Caco-2 (cell line): ENCODE measurements at regions not wholly inside any gene's neighbourhood (a gene's known extent, or its start where the extent isn't known, plus 50 kb on each side); places are given as distances from the start of the nearest gene placed in this dataset.

ENCODE experiments used
- BruUV-seq: library from RNA; stranded (reverse); fragments of 400-500 nt; replicated peaks from 2 replicates; lab custom pipeline; 2021; lab: Mats Ljungman, UMichigan
- CTCF ChIA-PET: fragments of 300-600 bp; sonication (Branson Sonifier 250); formaldehyde crosslinking; loops from one replicate; lab custom pipeline; 2022; ENCODE audit warnings: antibody characterized with exemption; lab: Charles Lee
- POLR2A ChIA-PET: fragments of 300-600 bp; sonication (Branson Sonifier 250); formaldehyde crosslinking; loops from one replicate; lab custom pipeline; 2022; ENCODE audit warnings: antibody characterized with exemption; lab: Charles Lee
- DNase-seq, 2 experiments: peaks; one replicate each; pipeline versions ENCODE4 v3.0.0 to v3.0.0-alpha.2; 2020 to 2022
- H3K27me3 ChIP-seq: replicated peaks from 2 replicates; pipeline ENCODE4 v1.6.0; 2011; ENCODE audit warnings: low read length; ENCODE audit not compliant: control insufficient read depth, insufficient read depth
- H3K36me3 ChIP-seq: 2 replicates; pipeline ENCODE4 v1.5.1; 2011; ENCODE audit warnings: low read length; ENCODE audit not compliant: control insufficient read depth, insufficient read depth
- H3K4me1 ChIP-seq: fragments of 250-450 bp; sonication (Bioruptor Pico); 2 replicates; pipeline ENCODE4 v1.5.1; 2020; ENCODE audit warnings: mild to moderate bottlenecking
- H3K4me3 ChIP-seq: 2 replicates; pipeline ENCODE4 v1.5.1; 2011; ENCODE audit warnings: low read depth, mild to moderate bottlenecking, control low read depth, low read length
- H3K9me3 ChIP-seq: fragments of 250-450 bp; sonication (Bioruptor Pico); 2 replicates; pipeline ENCODE4 v1.5.1; 2020; ENCODE audit warnings: mild to moderate bottlenecking, moderate library complexity
- H3K27ac Mint-ChIP-seq: one replicate; pipeline ENCODE4 v1.8.0; 2022; ENCODE audit warnings: mixed read lengths; ENCODE audit not compliant: unreplicated experiment
- H3K27me3 Mint-ChIP-seq: one replicate; pipeline ENCODE4 v1.8.0; 2022; ENCODE audit warnings: mixed read lengths; ENCODE audit not compliant: insufficient read depth, unreplicated experiment
- H3K36me3 Mint-ChIP-seq: one replicate; pipeline ENCODE4 v1.8.0; 2022; ENCODE audit warnings: mild to moderate bottlenecking, mixed read lengths; ENCODE audit not compliant: insufficient read depth, unreplicated experiment
- H3K4me1 Mint-ChIP-seq: one replicate; pipeline ENCODE4 v1.8.0; 2022; ENCODE audit warnings: low read depth, mixed read lengths; ENCODE audit not compliant: unreplicated experiment
- H3K4me3 Mint-ChIP-seq: one replicate; pipeline ENCODE4 v1.8.0; 2022; ENCODE audit warnings: mild to moderate bottlenecking, moderate library complexity, mixed read lengths; ENCODE audit not compliant: unreplicated experiment
- H3K9me3 Mint-ChIP-seq: one replicate; pipeline ENCODE4 v1.8.0; 2022; ENCODE audit warnings: mixed read lengths; ENCODE audit not compliant: unreplicated experiment
- intact Hi-C: fragments of 100-400 bp; cut with micrococcal nuclease; formaldehyde crosslinking; loops from one replicate; pipeline ENCODE4 v1.10.0; 2022; ENCODE audit not compliant: unreplicated experiment
- TF ChIP-seq, protein P1 (sequence below), 2 experiments: fragments of 200-600 bp in 1 of 2; IDR thresholded peaks; 1 replicate in 1 of 2; 2 replicates in 1 of 2; pipeline versions ENCODE4 v1.5.1 to v1.8.0; 2011 to 2022; ENCODE audit warnings: antibody characterized with exemption in 1 of 2, control low read depth in 1 of 2, inconsistent platforms in 1 of 2, low read depth in 1 of 2, low read length in 1 of 2, mild to moderate bottlenecking in 1 of 2, moderate library complexity in 1 of 2; ENCODE audit not compliant: insufficient read depth in 1 of 2, severe bottlenecking in 1 of 2, unreplicated experiment in 1 of 2

DNA sequence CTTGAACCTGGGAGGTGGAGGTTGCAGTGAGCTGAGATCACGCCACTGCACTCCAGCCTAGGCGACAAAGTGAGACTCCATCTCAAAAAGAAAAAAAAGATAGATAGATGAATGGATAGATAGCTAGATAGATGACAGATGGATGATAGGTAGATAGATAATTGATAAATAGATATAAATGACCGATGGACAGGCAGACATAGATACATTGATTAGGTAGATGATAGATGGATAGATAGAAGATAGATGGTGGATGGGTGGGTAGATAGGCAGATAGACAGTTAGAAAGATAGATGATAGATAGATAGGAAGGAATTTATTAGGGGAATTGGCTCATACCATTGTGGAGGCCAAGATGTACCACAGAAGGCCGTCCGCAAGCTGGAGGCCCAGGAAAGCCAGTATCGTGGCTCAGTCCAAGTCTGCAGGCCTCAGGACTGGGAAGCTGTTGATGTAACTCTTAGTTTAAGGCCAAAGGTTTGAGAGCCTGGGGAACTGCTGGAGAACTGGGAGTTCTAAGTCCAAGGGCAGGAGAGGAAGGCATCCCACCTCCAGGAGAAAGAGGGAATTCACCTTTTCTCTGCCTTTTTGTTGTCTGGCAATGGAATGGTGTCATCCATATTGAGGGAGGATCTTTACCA, 156.1 kb downstream of the SEC14L1 start:
- Histone ChIP-seq H3K36me3 (peaks cover 2% of the 10 kb centered on the region; the same call in 1 of the 2 replicates), H3K4me1 (peaks cover 62% of the 10 kb centered on the region), H3K9me3 (no peaks in the 10 kb centered on the region), H3K4me3 (no peak overlapping the region), H3K27me3 (no peaks in the 10 kb centered on the region)
- H3K27me3 Mint-ChIP-seq: no peaks in the 10 kb centered on the region
- no peak overlapping the region for H3K27ac Mint-ChIP-seq
- CTCF ChIA-PET: no interaction called here
- intact Hi-C loops: no loop called here
- BruUV-seq: no TSS peak
- TF ChIP-seq, protein P1, sequence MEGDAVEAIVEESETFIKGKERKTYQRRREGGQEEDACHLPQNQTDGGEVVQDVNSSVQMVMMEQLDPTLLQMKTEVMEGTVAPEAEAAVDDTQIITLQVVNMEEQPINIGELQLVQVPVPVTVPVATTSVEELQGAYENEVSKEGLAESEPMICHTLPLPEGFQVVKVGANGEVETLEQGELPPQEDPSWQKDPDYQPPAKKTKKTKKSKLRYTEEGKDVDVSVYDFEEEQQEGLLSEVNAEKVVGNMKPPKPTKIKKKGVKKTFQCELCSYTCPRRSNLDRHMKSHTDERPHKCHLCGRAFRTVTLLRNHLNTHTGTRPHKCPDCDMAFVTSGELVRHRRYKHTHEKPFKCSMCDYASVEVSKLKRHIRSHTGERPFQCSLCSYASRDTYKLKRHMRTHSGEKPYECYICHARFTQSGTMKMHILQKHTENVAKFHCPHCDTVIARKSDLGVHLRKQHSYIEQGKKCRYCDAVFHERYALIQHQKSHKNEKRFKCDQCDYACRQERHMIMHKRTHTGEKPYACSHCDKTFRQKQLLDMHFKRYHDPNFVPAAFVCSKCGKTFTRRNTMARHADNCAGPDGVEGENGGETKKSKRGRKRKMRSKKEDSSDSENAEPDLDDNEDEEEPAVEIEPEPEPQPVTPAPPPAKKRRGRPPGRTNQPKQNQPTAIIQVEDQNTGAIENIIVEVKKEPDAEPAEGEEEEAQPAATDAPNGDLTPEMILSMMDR (IDR thresholded peaks at IDR 0.05; ENCODE audit: insufficient read depth in 1 of 2, low read depth in 1 of 2, low read length in 1 of 2, severe bottlenecking in 1 of 2, unreplicated experiment in 1 of 2): no peak
- H3K4me3 Mint-ChIP-seq: no peak overlapping the region
- H3K36me3 Mint-ChIP-seq: peaks cover 50% of the 10 kb centered on the region
- H3K4me1 Mint-ChIP-seq: peaks cover 35% of the 10 kb centered on the region
- POLR2A ChIA-PET: no interaction called here
- no peak for DNase-seq
- no peaks in the 10 kb centered on the region for H3K9me3 Mint-ChIP-seq

DNA sequence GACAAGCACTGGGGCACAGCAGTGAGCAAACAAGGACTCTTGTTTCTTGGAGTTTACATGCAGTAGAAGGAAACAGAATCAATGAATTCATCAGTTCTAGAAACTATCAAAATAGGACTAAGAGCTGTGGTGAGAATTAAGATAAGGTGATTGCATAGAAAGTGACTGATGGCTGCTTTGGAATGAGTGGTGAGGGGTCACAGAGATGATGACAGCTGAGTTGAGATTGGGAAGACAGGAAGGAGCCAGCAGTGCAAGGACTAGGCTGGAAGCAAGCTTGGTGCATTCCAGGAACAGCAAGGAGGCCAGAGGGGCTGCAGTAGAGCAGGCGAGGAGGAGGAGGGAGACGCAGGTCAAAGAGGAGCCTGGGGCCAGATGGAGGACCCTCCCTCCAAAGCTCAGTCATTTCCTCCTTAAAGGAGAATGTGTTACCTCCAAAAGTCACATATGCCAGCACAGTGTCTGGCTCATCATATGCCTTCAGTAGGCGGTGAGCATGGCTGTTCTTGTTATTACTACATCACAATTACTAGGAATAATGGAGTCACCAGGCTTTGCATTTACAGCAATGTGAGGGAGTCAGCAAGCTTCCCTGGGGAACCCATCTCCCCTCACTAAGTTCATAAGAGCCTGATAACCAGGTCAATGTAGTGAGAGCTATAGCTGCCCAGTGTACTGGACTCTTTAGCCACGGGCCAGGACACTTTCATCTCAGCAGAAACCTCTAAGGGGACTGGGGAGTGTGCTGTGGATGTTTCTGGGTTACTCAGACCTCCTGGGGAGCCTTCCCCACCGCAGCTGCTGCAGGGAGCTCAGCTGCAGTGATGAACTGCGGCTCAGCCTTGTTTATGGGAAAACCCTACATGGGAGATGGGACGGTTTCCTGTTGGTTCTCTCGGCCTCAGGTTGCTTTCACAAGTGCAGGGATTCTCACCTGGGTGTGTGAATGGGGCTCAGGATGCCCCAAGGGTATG, 157.2 kb downstream of the SEC14L1 start:
- CTCF ChIA-PET: interaction anchor here (1.4 to 1.5 kb wide), 2 partner anchors 15 to 16 kb away, joined by 3 to 4 read pairs; no protein-coding TSS in a partner anchor
- no peaks in the 10 kb centered on the region for H3K27me3 Mint-ChIP-seq
- TF ChIP-seq, protein P1 (IDR thresholded peaks at IDR 0.05; ENCODE audit: insufficient read depth in 1 of 2, low read depth in 1 of 2, low read length in 1 of 2, severe bottlenecking in 1 of 2, unreplicated experiment in 1 of 2): no peak
- no peak overlapping the region for H3K4me3 Mint-ChIP-seq
- peaks cover 49% of the 10 kb centered on the region for H3K36me3 Mint-ChIP-seq
- Histone ChIP-seq H3K4me3 (no peak overlapping the region), H3K4me1 (peaks cover 73% of the 10 kb centered on the region), H3K27me3 (no peaks in the 10 kb centered on the region), H3K9me3 (no peaks in the 10 kb centered on the region), H3K36me3 (peaks cover 3% of the 10 kb centered on the region; the same call in 1 of the 2 replicates)
- DNase-seq: no peak
- intact Hi-C loops: no loop called here
- POLR2A ChIA-PET: interaction anchor here (1.6 kb wide), 1 partner anchor 209 kb away, joined by 4 read pairs; no protein-coding TSS in a partner anchor
- peaks cover 31% of the 10 kb centered on the region for H3K4me1 Mint-ChIP-seq
- no TSS peak for BruUV-seq
- H3K9me3 Mint-ChIP-seq: no peaks in the 10 kb centered on the region
- no peak overlapping the region for H3K27ac Mint-ChIP-seq

DNA sequence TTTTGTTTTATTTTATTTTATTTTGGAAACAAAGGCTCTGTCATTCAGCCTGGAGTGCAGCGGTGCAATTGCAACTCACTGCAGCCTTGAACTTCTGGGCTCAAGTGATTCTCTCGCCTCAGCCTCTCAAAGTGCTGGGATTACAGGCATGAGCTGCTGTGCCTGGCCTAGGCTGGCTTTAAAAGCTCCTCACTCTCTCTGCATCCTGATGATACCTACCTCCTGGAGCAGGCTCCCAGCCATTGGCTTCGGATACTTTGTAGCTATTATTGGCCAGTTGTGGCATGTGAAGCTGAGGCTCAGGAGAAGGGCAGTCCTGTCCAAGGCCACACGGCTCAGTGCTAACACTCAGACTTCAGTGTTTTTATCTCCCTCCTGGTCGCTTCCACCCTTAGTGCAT, 158.0 kb downstream of the SEC14L1 start:
- Mint-ChIP-seq H3K4me3 (no peak overlapping the region), H3K27me3 (no peaks in the 10 kb centered on the region), H3K9me3 (no peaks in the 10 kb centered on the region), H3K27ac (no peak overlapping the region), H3K36me3 (peaks cover 43% of the 10 kb centered on the region), H3K4me1 (peaks cover 32% of the 10 kb centered on the region)
- H3K4me1 ChIP-seq: peaks cover 78% of the 10 kb centered on the region
- no peak overlapping the region for H3K4me3 ChIP-seq
- intact Hi-C loops: no loop called here
- DNase-seq: no peak
- BruUV-seq: no TSS peak
- TF ChIP-seq, protein P1 (IDR thresholded peaks at IDR 0.05; ENCODE audit: insufficient read depth in 1 of 2, low read depth in 1 of 2, low read length in 1 of 2, severe bottlenecking in 1 of 2, unreplicated experiment in 1 of 2): no peak
- no peaks in the 10 kb centered on the region for H3K27me3 ChIP-seq
- no peaks in the 10 kb centered on the region for H3K9me3 ChIP-seq
- peaks cover 3% of the 10 kb centered on the region; the same call in 1 of the 2 replicates for H3K36me3 ChIP-seq
- ChIA-PET CTCF (interaction anchor here (1.4 to 1.5 kb wide), 2 partner anchors 14 to 17 kb away, joined by 3 to 4 read pairs; no protein-coding TSS in a partner anchor), POLR2A (interaction anchor here (1.6 kb wide), 1 partner anchor 210 kb away, joined by 4 read pairs; no protein-coding TSS in a partner anchor)
